K562 (cell line): ENCODE measurements at regions not wholly inside any gene's neighbourhood (a gene's known extent, or its start where the extent isn't known, plus 50 kb on each side); places are given as distances from the start of the nearest gene placed in this dataset.

Experiments used
- ARID3B ChIP-seq: fragments of 250-450 bp; sonication (Bioruptor Pico); IDR thresholded peaks from 2 replicates; pipeline ENCODE4 v1.4.0; 2020; ENCODE audit warnings: borderline replicate concordance
- BCOR ChIP-seq: fragments of 450-650 bp; IDR thresholded peaks from 2 replicates; pipeline ENCODE4 v1.6.1; 2016
- EP300 ChIP-seq: IDR thresholded peaks from 2 replicates; pipeline ENCODE4 v1.6.1; 2012; ENCODE audit warnings: low read length, improper control_type of control experiment
- ESRRA ChIP-seq: fragments of 450-650 bp; IDR thresholded peaks from 2 replicates; pipeline ENCODE4 v1.6.1; 2014; ENCODE audit warnings: low read depth, mild to moderate bottlenecking, moderate library complexity, borderline replicate concordance
- HDAC1 ChIP-seq, 2 experiments: fragments of 450-650 bp; IDR thresholded peaks; 2 replicates each; pipeline ENCODE4 v1.6.1; 2016 to 2017; ENCODE audit warnings: inconsistent platforms in 1 of 2, mild to moderate bottlenecking in 1 of 2, moderate library complexity in 1 of 2
- HDAC6 ChIP-seq: IDR thresholded peaks from 2 replicates; pipeline ENCODE4 v1.6.1; 2012; ENCODE audit warnings: low read depth, mild to moderate bottlenecking, control low read depth, inconsistent platforms, low read length, moderate library complexity
- HMBOX1 ChIP-seq: sonication (generic); IDR thresholded peaks from 2 replicates; pipeline ENCODE4 v1.6.1; 2016
- KLF1 ChIP-seq: fragments of 450-650 bp; IDR thresholded peaks from 2 replicates; pipeline ENCODE4 v1.6.1; 2016; ENCODE audit warnings: missing genetic modification characterization, missing compliant biosample characterization
- MCM5 ChIP-seq: fragments of 450-650 bp; IDR thresholded peaks from 2 replicates; pipeline ENCODE4 v1.6.1; 2016; ENCODE audit warnings: low read depth
- MLLT1 ChIP-seq, 2 experiments: fragments of 450-650 bp; IDR thresholded peaks; 2 replicates each; pipeline ENCODE4 v1.6.1; 2016
- RBBP5 ChIP-seq: fragments of 200-600 bp; sonication (generic); IDR thresholded peaks from 2 replicates; pipeline ENCODE4 v1.6.1; 2012; ENCODE audit warnings: borderline replicate concordance, mild to moderate bottlenecking, low read length, control low read depth, inconsistent platforms; ENCODE audit not compliant: insufficient read depth, poor library complexity, severe bottlenecking
- SMC3 ChIP-seq: conservative IDR thresholded peaks from 2 replicates; pipeline ENCODE4 v1.6.1; 2011; ENCODE audit warnings: low read depth, low read length, improper control_type of control experiment; ENCODE audit not compliant: insufficient read depth
- TAF9B ChIP-seq: fragments of 450-650 bp; IDR thresholded peaks from 2 replicates; pipeline ENCODE4 v1.6.1; 2018; ENCODE audit warnings: mild to moderate bottlenecking; ENCODE audit not compliant: partially characterized antibody
- UBTF ChIP-seq, 2 experiments: IDR thresholded peaks; 2 replicates each; pipeline ENCODE4 v1.6.1; 2012; ENCODE audit warnings: improper control_type of control experiment in 2 of 2, low read depth in 2 of 2, low read length in 2 of 2, borderline replicate concordance in 1 of 2
- WHSC1 ChIP-seq: IDR thresholded peaks from one replicate; pipeline ENCODE4 v1.6.1; 2012; ENCODE audit warnings: low read length, control low read depth, inconsistent platforms
- YY1 ChIP-seq, 3 experiments: IDR thresholded peaks; 2 replicates each; pipeline ENCODE4 v1.6.1; 2011; ENCODE audit warnings: low read length in 2 of 3, mild to moderate bottlenecking in 2 of 3, moderate library complexity in 2 of 3, borderline replicate concordance in 1 of 3, control low read depth in 1 of 3, low read depth in 1 of 3; ENCODE audit not compliant: insufficient read depth in 3 of 3, insufficient replicate concordance in 2 of 3, control insufficient read depth in 1 of 3, insufficient read length in 1 of 3; ENCODE audit errors: extremely low read depth in 1 of 3
- ZBTB34 ChIP-seq: fragments of 250-450 bp; sonication (Bioruptor Pico); IDR thresholded peaks from 2 replicates; pipeline ENCODE4 v1.8.0; 2021; ENCODE audit warnings: mild to moderate bottlenecking, moderate library complexity
- ZNF699 ChIP-seq: fragments of 250-450 bp; sonication (Bioruptor Pico); IDR thresholded peaks from 2 replicates; pipeline ENCODE4 v1.8.0; 2021; ENCODE audit warnings: mild to moderate bottlenecking, moderate library complexity; ENCODE audit not compliant: insufficient replicate concordance
- TF ChIP-seq, protein P1 (sequence below): sonication (generic); formaldehyde crosslinking; IDR thresholded peaks from 2 replicates; pipeline ENCODE4 v1.9.0; 2022; ENCODE audit warnings: mild to moderate bottlenecking, missing genetic modification reagents

DNA sequence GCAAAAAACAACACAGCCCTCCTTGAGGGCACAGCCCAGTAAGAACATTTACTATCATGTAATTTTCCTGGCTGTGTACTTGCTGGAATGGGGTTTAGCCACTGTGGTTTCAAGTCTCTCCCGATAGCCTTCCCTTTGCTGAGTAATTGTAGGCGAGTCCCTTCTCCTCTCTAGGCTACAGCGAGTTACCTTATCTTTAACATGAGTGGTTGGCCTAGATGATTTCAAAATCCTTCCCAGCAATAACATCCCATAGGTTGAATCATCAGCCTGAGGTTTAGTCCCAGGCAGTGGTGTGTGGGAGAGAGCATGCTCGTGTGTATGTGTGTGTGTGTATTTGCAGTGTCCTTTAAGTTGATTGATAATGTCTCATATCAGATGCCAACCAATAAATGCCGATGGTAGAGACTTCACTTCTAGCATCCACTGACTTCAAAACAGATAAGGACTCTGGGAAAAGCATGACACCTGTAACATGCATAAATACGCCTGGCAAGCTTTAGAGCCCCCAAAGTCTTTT is 142.9 kb upstream of the ZMIZ1 start (continued):
- TF ChIP-seq HDAC6 (no peak), ESRRA (no peak), HDAC1 (IDR thresholded peaks at IDR 0.05) (peak in 1 of 2 experiments; percentile 86; a peak in 2 of 4 replicates), MLLT1 (IDR thresholded peaks at IDR 0.05) (peak in 1 of 2 experiments; percentile 56; a peak in 1 of 4 replicates), YY1 (IDR thresholded peaks at IDR 0.05; ENCODE audit: borderline replicate concordance in 1 of 3, control insufficient read depth in 1 of 3, extremely low read depth in 1 of 3, insufficient read depth in 3 of 3, insufficient read length in 1 of 3, insufficient replicate concordance in 2 of 3, low read depth in 1 of 3, low read length in 2 of 3) (no peak), WHSC1 (no peak), ZBTB34 (CRISPR knock-in tag) (no peak), KLF1 (tag) (no peak), MCM5 (no peak), UBTF (IDR thresholded peaks at IDR 0.05; ENCODE audit: borderline replicate concordance in 1 of 2, low read depth in 2 of 2, low read length in 2 of 2) (peak; percentile 83 to 98; a peak in 3 of 4 replicates), HMBOX1 (peak; percentile 92), BCOR (peak; percentile 26; the same call in 1 of the 2 replicates), EP300 (no peak), SMC3 (no peak), RBBP5 (no peak), TAF9B (no peak), ZNF699 (CRISPR knock-in tag) (no peak), ARID3B (CRISPR knock-in tag) (no peak)
- TF ChIP-seq, protein P1, sequence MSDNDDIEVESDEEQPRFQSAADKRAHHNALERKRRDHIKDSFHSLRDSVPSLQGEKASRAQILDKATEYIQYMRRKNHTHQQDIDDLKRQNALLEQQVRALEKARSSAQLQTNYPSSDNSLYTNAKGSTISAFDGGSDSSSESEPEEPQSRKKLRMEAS (CRISPR knock-in tag) = no peak
